GM19397 (cell line): ENCODE measurements at regions not wholly inside any gene's neighbourhood (a gene's known extent, or its start where the extent isn't known, plus 50 kb on each side); places are given as distances from the start of the nearest gene placed in this dataset.
"Not testable (repeated sequence)": the region's sequence is repeated elsewhere in the genome, so short reads cannot be mapped to it uniquely, and the experiment has no call there.

Source experiments
- ATAC-seq: cut with Tn5 transposase; IDR thresholded peaks from one replicate; pipeline ENCODE4 v1.9.1; 2021; ENCODE audit warnings: mild to moderate bottlenecking, moderate library complexity; ENCODE audit not compliant: unreplicated experiment

DNA sequence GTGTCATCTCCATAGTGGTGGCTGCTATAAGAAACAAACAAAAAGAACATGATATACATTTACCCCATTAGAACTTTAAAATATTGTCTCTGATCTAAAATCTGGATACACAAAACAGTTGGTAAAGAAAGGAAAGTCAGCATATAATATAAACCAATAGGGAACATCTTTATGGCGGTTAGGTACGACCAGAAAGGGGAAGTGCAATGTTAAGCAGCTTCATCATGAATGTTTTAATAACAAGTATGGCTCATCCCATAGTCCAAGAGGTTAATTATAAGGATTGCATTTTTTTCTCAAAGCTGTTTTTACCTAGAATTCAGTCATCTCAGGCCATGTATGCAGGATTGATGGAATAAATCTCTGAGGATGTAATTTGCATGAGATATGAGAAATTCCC lies 1869.7 kb downstream of the PCDH7 start:
- ATAC-seq: no peak

DNA sequence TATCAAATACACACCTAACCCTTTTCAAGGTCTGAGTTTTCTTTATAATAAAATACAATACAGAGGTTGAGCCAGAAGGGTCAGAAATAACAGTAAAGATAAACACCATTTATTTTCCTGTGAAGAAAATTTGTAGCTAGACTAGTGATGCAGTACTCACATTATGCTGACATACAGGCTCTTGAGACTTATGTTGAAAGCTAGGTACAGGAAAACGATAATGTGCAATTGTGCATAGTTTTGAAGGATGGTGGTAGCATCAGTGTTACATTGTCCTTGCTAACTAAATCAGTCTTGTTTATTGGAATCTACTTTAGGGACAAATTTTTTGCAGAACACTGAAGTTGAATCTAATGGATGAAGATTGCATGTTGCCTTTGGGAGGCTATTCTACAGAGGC lies 1877.2 kb downstream of the PCDH7 start:
- no peak for ATAC-seq

DNA sequence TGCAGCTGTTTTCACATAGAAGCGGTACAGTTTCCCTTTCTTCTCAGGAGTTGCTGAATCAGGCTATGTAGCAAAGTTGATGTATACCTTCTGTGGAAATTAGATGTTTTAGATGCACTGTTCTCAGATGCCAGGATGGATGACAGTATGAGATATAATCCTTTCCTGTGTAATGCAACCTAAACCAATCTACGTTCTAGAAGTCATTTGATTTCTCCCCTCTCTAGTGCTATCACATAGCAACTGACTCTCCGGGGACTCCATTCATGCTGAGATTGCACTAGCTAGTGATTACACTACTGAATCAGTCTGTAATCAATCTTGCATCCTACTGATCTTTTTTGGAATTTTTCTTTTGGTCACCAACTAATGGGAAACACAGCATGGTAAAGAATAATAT lies 1881.7 kb downstream of the PCDH7 start:
- ATAC-seq: no peak

DNA sequence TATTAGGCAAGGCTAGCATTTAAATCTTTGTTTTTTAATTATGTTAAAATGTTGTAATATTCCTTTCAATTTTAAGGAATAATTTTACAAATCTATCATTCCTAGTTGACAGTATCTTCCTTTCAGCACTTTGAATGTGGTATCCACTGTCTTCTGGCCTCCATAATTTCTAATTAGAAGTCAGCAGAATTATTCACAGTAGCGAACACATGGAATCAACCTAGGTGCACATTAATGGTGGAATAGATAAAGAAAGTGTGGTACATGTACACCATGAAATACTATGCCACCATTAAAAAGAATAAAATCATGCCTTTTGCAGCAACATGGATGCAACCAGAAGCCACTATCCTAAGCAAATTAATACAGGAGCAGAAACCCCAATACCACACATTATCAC lies 1887.8 kb downstream of the PCDH7 start:
- no peak for ATAC-seq

DNA sequence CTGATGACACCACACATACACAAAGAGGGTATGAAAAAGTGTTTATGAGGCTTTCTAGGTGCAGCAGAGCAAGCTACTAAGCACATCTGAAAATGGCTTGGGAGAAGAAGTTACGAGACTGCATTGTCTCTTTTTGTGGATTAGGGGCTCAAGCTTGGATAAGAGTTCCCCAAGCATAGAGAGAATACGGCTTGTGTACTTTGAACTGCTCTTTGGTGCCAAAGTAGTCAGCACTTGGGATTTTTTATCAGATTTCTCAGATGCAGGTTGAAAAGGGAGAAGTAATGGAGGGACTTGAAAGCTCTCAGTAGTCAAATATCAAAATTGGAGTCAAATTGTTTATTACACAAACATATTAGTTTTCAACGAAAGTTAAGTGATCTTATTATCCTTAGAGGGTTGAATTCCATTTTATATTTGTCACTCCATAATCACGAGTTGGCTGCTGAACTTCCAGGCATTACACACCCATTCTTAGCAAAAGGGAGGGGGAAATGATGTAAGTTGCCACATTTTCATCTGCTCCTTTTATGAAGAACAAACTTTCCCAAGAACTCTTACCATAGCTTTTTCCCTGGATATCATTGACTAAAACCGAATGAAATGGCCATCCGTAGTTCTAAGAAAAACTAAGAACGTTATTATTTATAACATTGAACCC lies 1904.9 kb downstream of the PCDH7 start:
- ATAC-seq: no peak

DNA sequence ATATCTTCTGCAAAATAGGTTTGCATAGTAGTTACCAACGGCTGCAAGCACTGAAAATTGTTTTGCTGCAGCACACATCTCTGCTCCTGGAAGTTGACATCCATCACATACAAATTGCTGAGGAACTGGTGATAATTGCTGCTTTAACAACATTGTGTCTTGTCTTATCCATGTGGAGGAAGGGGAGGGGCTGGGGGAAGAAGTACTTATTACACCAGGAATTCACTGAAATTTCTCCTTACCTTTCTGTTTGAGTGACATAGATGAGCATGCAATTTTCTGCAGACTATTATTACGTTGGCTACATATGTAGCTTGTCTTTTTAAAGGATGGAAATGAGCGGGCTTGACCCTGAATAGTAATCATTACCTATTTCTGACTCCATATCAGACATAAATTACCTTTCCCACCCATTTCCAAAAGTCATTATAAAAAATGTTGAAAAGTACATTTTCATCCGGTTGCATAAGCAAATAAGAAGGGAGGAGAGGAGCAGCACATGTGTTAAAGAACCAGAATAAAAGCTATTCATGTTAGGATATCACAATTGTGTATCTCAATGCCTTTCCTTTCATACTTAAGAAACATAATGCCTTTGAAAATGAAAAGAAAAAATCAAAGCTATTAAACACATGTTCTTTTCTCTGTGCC lies 1905.6 kb downstream of the PCDH7 start:
- ATAC-seq: no peak

DNA sequence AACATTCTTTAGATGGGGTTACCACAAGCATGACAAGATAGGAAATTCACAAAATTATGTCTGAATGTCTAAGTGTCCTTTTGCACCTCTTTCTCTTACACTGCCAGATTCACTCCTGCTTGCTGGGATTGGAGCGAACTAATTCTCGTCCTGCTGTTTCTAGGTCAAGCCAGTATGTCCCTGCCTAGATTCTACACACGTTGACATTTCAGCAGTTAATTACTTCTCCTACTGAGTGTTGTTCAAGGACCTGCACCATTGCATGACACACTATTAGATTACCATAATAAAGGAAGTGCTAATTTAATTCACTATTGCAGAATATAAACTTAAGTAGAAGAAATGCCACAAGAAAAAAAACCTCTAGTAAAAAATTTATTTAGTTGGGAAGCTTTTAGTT lies 1911.7 kb downstream of the PCDH7 start:
- no peak for ATAC-seq

DNA sequence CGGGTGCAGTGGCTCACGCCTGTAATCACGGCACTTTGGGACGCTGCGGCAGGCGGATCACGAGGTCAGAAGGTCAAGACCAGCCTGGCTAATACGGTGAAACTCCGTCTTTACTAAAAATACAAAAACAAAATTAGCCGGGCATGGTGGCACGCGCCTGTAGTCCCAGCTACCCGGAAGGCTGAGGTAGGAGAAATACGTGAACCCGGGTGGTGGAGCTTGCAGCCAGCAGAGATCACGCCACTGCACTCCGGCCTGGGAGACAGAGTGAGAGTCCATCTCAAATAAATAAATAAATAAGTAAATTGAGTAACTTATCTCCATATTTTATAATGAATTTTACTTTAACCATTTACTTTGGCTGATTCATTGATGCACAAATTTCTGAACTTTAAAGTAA lies 1913.3 kb downstream of the PCDH7 start:
- no peak for ATAC-seq

DNA sequence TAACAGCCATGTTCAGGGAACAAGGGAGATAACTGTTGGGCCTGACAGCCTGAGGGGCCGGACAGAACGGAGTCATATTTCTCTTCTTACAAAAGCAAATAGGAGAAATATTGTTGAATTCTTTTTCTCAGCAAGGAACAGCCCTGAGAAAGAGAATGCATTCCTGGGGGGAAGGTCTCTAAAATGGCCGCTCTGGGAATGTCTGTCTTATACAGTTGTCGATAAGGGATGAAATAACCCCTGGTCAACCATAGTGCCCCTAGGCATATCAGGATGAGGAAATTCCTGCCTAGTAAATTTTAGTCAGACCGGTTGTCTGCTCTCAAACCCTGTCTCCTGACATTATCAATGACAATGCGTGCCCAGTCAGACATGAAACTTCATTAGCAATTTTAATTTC lies 1925.5 kb downstream of the PCDH7 start:
- ATAC-seq: no peak

DNA sequence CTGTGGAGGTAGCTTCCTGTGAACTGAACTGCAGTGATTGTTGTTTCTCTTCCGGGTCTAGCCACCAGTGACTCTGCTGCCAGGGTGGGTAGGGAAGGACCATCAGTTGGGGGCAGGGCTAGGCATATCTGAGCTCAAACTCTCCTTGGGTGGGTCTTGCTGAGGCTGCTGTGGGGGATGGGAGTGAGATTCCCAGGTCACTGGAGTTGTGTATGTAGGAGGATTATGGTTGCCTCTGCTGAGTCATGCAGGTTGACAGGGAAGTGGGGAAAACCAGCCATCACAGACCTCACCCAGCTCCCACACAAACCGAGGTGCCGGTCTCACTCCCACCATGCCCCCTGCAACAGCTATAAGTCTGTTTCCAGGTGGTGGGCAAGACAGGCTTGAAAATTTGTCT lies 1937.8 kb downstream of the PCDH7 start:
- no peak for ATAC-seq

DNA sequence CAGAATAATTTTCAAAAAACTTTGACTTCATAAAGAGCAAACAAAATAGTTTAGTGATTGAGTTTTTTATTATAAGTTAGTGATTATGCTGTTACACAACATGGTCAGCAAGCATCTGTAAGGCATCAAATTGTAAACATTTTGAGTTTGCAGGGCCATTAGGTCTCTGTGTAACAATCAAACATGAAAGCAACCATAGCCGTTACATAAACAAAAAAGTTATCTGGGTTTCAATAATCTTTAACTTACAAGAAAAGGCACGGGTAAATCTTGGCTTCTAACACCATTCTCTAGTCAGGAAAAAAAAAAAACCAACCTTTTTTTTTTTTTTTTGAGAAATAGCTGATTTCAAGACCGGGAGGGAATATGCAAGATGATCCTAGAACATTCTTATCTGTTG lies 1941.1 kb downstream of the PCDH7 start:
- ATAC-seq: no peak

DNA sequence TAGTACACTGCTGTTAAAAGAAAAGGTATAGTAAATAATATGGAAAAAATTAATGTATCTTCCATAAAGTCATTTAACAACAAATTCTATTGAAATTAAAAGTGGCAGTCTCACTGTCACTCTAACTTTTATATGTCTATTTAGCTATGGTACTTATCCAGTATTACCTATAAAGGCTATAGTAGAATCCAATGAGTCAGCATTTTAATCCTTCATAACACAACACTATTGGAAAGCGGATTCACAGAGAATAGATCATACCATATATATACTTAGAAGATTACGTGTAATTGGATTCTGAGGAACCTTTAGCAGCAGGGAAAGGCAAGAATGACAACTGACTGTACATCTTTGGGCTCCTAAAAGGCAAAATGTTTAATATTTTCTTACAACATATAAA lies 1942.6 kb downstream of the PCDH7 start:
- ATAC-seq: no peak

DNA sequence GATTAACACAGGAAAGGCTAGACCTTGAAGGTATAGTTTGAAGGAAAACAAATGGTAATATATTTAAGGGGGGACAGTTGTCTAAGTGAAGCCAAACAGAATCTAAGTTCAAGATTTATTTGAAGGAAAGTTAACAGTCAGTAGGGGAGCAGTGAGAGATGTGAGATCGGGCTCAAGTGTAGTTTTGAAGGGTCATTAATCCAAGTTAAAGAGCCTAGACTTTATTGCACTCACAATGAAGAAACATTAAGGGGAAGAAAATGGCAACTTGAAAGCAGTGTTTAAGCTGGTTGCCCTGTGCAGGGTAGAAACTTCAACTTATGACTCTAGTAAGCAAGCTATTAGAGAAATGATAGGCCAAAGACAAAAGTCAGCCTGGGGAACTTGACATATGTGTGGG lies 1952.2 kb downstream of the PCDH7 start:
- no peak for ATAC-seq

DNA sequence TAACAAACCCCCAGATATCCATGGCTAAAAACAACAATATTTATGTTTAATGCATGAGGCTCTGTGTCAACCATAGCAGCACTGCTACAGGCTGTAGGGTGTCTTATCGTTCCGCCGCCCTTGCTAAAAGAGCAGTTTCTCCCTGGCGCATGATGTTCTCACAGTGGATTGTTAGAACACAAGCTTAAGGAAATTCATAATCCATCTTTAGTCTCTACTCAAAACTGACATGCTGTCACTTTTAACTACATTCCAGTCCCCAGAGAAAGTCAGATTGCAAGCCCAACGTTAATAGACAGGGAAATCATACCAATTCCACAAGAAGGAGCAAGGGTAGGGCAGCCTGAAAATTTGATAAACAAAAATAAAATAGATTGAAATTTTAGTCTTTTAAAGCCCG lies 1960.8 kb downstream of the PCDH7 start:
- ATAC-seq: no peak

DNA sequence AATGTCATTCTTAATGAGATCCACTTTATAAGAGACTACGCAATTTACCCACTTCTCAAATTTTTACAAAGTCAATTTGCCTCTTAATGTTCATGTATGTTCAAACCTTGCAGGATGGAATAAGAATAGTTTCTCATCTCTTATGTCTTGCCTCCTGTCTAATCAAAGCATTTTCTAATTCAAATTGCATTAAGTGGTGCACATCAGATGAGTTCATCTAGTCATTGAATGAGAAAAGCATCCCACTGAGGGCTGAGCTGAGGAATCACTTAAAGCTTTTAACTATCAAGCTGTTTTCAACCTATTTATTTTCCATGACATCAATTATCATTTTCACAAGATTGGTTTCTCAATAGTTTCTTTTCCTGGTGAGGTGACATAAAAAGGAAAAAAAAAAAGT lies 1964.0 kb downstream of the PCDH7 start:
- no peak for ATAC-seq

DNA sequence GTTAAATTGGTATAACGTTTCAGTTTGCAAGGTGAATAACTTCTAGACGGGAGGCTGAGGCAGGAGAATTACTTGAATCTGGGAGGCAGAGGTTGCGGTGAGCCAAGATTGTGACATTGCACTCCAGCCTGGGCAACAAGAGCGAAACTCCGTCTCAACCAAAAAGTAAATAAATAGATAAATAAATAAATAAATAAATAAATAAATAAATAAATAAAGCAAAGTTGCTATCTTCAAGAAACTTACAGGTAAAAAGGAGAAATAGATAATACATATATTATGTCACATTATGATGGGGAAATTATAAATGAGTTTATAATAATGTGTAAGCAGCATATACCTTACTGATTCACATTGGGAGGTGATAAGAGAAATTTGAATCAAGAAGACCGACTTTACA lies 1966.0 kb downstream of the PCDH7 start:
- ATAC-seq: no peak

DNA sequence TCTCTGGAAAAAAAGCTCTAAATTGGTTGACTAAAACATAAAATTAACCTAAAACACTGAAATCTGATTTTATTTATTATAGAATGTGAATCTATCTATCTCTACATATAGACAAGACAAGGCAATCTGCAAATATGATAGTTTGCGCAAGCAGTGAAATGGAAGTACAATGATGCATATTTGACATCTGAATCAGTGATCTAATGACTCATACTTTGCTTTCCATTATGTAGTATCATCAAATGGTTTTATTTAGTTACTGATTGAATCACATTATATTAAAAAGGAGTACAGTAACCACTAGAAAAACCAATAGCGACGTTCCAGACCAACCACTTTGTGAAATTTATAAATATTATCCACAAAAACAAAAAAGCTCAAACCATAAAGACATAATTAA lies 1969.3 kb downstream of the PCDH7 start:
- no peak for ATAC-seq

DNA sequence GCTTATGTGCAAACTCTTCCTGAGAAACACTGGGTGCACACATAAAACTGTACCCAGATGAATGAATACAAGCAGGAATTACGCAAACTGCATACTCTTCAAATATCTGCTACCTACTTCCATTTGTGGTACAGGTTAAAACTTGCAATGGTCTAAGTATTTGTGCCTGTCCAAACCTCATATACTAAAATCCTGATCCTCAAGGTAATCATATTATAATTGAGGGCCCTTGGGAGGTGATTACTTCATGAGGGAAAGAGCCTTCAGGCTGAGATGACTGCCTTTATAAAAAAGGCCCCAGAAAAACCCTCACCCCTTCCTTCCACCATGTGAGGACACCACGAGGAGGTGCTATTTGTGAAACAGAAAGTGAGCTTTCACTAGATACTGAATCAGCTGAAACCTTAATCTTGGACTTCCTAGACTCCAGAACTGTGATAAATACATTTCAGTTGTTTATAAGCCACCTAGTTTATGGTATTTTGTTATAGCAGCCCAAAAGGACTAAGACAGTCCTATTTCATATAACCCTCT lies 1977.2 kb downstream of the PCDH7 start:
- ATAC-seq: no peak

DNA sequence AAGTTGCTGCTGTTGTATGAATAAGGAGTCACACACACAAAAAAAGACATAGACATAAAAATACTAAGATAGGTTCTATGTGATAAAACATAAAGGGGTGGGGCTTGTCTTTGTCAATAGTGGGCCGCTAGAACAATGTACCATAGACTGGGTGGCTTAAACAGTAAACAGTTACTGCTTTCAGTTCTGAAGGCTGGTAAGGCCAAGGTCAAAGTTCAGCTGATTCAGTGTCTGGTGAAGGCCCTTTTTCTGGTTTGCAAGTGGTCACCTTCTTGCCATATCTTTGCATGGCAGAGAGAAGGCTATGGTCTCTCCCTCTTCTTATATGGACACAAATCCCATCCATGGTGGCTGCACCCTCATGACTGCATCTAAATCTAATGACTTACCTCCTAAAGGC lies 1980.7 kb downstream of the PCDH7 start:
- ATAC-seq: no peak

DNA sequence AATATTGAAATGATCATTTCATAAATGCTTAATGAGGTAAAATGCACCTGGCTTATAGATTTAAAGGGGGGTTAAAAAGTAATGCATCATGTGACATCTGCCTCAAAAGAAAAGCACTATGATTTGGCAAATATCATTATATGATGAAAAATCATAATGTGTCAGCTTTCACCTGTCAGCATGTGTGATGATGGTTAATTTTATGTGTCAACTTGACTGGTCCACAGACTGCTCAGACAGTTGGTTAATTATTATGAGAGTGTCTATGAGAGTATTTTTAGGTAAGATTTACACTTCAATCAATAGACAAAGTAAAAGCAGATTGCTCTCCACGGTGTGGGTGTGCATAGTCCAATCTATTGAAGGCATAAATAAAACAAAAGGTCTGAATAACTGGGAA lies 1986.7 kb downstream of the PCDH7 start:
- no peak for ATAC-seq

DNA sequence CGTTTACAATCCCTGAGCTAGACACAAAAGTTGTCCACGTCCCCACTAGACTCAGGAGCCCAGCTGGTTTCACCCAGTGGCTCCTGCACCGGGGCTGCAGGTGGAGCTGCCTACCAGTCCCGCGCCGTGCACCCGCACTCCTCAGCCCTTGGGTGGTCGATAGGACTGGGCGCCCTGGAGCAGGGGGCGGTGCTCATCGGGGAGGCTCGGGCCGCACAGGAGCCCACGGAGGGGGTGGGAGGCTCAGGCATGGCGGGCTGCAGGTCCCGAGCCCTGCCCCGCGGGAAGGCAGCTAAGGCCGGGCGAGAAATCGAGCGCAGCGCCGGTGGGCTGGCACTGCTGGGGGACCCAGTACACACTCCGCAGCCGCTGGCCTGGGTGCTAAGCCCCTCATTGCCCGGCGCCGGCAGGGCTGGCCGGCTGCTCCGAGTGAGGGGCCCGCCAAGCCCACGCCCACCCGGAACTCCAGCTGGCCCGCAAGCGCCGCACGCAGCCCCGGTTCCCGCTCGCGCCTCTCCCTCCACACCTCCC lies 1996.0 kb downstream of the PCDH7 start:
- not testable (repeated sequence) for ATAC-seq

DNA sequence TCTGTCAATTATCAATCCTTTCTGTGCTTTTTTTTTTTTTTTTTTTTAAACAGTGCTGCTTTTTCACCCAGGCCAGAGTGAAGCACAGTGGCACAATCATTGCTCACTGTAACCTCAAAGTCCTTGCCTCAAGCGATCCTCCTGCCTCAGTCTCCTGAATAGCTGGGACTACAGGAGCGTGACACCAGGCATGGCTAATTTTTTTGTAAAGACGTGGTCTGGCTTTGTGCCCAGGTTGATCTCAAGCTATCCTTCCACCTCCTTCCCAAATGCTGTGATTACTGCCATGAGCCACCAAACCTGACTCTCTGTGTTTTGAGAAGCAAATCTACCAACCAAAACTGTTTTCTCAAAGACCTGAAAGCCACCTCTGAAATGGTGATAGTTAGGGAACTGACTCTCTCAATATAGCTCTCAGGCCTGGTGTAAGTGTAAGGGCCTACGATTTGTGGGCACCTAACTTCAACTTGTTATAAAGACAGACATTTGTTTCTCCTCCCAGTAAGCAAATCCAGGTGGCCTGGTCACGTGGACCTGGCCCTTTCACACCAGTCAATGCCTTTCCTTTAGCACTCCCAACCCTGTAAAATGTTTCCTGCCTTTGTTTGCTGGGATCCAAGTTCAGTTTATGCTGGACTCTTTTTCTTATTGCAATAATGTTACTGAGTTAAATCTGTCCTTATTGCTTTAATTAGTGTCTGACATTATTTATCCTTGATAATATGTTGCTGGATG lies 2015.9 kb downstream of the PCDH7 start:
- no peak for ATAC-seq
